MM.1S (cell line): ENCODE measurements at regions not wholly inside any gene's neighbourhood (a gene's known extent, or its start where the extent isn't known, plus 50 kb on each side); places are given as distances from the start of the nearest gene placed in this dataset.
"Not testable (repeated sequence)": the region's sequence is repeated elsewhere in the genome, so short reads cannot be mapped to it uniquely, and the experiment has no call there.

Experiments used
- DNase-seq: peaks from one replicate; pipeline ENCODE4 v3.0.0-alpha.2; 2015
- H2AFZ ChIP-seq: fragments of 300-600 bp; sonication (generic); 2 replicates; pipeline ENCODE4 v1.6.0; 2016; ENCODE audit warnings: antibody characterized with exemption, low read length
- H3F3A ChIP-seq: fragments of 300-600 bp; sonication (generic); 2 replicates; pipeline ENCODE4 v1.6.1; 2016; ENCODE audit warnings: mild to moderate bottlenecking, antibody characterized with exemption, low read length, moderate library complexity, mixed read lengths; ENCODE audit not compliant: insufficient read depth
- H3K27ac ChIP-seq: fragments of 300-600 bp; sonication (generic); 2 replicates; pipeline ENCODE4 v1.5.1; 2016; ENCODE audit warnings: mild to moderate bottlenecking, low read length
- H3K27me3 ChIP-seq: fragments of 300-600 bp; sonication (generic); replicated peaks from 2 replicates; pipeline ENCODE4 v1.6.0; 2016; ENCODE audit warnings: low read length; ENCODE audit not compliant: insufficient read depth
- H3K36me3 ChIP-seq: fragments of 300-600 bp; sonication (generic); replicated peaks from 2 replicates; pipeline ENCODE4 v1.6.1; 2016; ENCODE audit warnings: mild to moderate bottlenecking, low read length, mixed read lengths; ENCODE audit not compliant: insufficient read depth
- H3K4me1 ChIP-seq: fragments of 300-600 bp; sonication (generic); 2 replicates; pipeline ENCODE4 v1.6.1; 2016; ENCODE audit warnings: low read length, mixed read lengths
- H3K4me2 ChIP-seq: fragments of 300-600 bp; sonication (generic); 2 replicates; pipeline ENCODE4 v1.6.0; 2016; ENCODE audit warnings: low read depth, low read length
- H3K4me3 ChIP-seq: fragments of 300-600 bp; sonication (generic); 2 replicates; pipeline ENCODE4 v1.5.1; 2016; ENCODE audit warnings: low read length, mixed read lengths
- H3K79me2 ChIP-seq: fragments of 300-600 bp; sonication (generic); 2 replicates; pipeline ENCODE4 v1.6.1; 2016; ENCODE audit warnings: mixed run types, low read length, mixed read lengths
- H3K9ac ChIP-seq: fragments of 300-600 bp; sonication (generic); 2 replicates; pipeline ENCODE4 v1.6.1; 2016; ENCODE audit warnings: low read length, mixed read lengths
- H3K9me2 ChIP-seq: fragments of 300-600 bp; sonication (generic); replicated peaks from 2 replicates; pipeline ENCODE4 v1.6.1; 2016; ENCODE audit warnings: mild to moderate bottlenecking, low read length, mixed read lengths; ENCODE audit not compliant: insufficient read depth
- H3K9me3 ChIP-seq: fragments of 300-600 bp; sonication (generic); replicated peaks from 2 replicates; pipeline ENCODE4 v1.6.1; 2016; ENCODE audit warnings: mild to moderate bottlenecking, low read length, mixed read lengths; ENCODE audit not compliant: insufficient read depth
- H4K20me1 ChIP-seq: fragments of 300-600 bp; sonication (generic); 2 replicates; pipeline ENCODE4 v1.6.1; 2016; ENCODE audit warnings: mild to moderate bottlenecking, low read length, moderate library complexity, mixed read lengths; ENCODE audit not compliant: insufficient read depth
- EZH2 ChIP-seq: fragments of 300-600 bp; sonication (generic); optimal IDR thresholded peaks from 2 replicates; pipeline ENCODE3; 2017; ENCODE audit warnings: low read depth, mild to moderate bottlenecking, antibody characterized with exemption, low read length, mixed read lengths
- EZH2phosphoT487 ChIP-seq: fragments of 300-600 bp; sonication (generic); IDR thresholded peaks from 2 replicates; pipeline ENCODE4 v1.6.1; 2018; ENCODE audit warnings: antibody characterized with exemption, low read length
- TF ChIP-seq, protein P1 (sequence below): fragments of 300-600 bp; sonication (generic); IDR thresholded peaks from 2 replicates; pipeline ENCODE4 v1.5.1; 2016; ENCODE audit warnings: antibody characterized with exemption, low read length, mixed read lengths

DNA sequence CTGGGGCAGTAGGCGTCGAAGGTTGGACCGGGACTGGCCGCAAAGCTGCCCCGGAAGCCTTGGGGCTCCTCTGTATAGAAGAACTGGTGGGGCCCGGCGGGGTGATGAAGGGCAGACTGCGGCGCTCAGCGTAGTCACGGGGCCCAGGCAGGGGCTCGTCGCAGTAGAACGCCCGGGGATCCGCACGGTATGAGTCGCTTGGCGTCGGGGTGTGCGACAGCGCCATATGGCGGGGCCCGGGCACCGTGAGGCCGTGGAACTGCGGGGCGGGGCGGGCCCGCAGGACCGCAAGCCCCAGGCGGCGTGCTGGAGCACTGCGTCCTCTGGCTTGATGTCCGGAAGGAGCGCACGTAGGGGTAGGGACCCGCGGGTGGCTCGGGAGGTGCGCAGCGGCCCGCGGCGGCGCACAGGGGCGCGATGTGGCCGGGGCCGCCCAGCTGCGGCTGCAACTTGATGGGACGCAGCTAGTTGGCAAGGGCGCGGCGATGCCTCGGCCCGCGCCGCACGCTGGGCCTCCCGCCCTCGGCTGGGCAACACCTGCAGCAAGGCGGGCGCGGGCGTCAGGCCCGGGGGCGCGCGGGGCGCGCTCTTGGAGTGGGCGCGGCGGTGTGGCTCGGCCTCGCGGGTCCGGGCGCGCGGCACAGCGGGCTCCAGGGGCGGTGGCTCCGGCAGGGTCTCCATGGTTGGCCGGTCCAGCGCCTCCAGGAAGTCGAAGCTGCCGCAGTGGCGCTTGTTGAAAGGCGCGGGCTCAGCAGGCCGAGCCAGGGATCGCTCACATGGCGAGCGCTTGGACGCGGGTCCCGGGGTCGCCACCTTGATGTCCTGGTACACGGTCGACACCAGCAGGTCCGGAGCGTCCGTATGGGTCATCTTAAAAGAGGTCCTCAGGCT lies 251.4 kb downstream of the ANKRD30B start:
- H3K36me3 ChIP-seq, result no peaks in the 10 kb centered on the region
- no peak overlapping the region for H3K4me2 ChIP-seq
- no peaks in the 10 kb centered on the region for H3K27me3 ChIP-seq
- H3K4me3 ChIP-seq, result no peak overlapping the region
- H3F3A ChIP-seq, result no peaks in the 10 kb centered on the region
- DNase-seq, result no peak
- TF ChIP-seq EZH2phosphoT487 (no peak), EZH2 (no peak)
- TF ChIP-seq, protein P1, sequence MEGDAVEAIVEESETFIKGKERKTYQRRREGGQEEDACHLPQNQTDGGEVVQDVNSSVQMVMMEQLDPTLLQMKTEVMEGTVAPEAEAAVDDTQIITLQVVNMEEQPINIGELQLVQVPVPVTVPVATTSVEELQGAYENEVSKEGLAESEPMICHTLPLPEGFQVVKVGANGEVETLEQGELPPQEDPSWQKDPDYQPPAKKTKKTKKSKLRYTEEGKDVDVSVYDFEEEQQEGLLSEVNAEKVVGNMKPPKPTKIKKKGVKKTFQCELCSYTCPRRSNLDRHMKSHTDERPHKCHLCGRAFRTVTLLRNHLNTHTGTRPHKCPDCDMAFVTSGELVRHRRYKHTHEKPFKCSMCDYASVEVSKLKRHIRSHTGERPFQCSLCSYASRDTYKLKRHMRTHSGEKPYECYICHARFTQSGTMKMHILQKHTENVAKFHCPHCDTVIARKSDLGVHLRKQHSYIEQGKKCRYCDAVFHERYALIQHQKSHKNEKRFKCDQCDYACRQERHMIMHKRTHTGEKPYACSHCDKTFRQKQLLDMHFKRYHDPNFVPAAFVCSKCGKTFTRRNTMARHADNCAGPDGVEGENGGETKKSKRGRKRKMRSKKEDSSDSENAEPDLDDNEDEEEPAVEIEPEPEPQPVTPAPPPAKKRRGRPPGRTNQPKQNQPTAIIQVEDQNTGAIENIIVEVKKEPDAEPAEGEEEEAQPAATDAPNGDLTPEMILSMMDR, result no peak
- no peak overlapping the region for H3K9ac ChIP-seq
- no peaks in the 10 kb centered on the region for H3K79me2 ChIP-seq
- H2AFZ ChIP-seq, result no peak overlapping the region
- no peaks in the 10 kb centered on the region for H3K4me1 ChIP-seq
- no peaks in the 10 kb centered on the region for H4K20me1 ChIP-seq
- H3K9me3 ChIP-seq, result no peaks in the 10 kb centered on the region
- no peaks in the 10 kb centered on the region for H3K9me2 ChIP-seq
- no peak overlapping the region for H3K27ac ChIP-seq

DNA sequence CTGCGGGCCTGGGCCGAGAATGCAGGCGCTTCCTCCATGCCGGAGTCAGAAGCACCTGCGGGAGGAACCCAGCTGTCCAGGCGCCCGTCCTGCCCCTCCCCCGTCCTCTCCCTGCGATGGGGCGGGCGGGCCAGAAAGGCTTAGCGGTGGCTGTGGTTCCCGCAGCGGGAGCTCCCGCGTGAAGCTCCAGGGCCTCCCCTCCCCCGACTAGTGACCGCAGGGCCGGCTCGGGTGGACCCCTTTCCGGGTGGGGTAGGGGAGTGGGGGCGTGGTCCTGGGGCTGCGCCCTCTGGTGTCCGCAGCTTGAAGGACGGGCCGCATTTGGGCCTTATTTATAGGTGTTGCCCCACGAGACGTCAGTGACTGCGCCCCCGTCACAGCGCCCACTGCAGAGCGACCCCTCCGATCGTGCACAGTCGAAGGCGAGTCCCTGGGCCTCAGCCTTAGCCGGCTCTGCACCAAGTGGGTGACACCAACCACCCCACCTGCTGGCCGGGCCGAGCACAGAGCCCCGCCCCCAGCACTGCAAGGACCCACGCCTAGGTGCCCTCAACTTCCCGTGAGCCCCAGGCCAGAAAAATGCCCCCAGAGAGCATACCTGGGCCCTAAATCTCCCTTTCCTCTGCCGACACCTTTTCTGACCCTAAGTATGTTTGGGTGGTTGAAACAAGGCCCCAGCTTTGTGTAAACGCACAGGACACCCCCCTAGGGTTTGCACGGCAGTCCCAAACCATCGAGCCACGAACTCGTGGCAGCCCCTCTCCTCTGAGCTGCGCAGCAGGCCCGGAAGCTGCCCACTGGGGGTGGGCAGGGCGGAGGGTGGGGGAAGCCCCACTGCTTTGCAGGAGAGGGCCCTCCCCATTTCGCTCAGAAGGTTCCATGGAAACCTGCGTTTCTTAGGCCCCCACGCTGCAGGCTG lies 252.4 kb downstream of the ANKRD30B start:
- not testable (repeated sequence) for H4K20me1 ChIP-seq, H3K4me1 ChIP-seq, H3K36me3 ChIP-seq, H3K79me2 ChIP-seq, H3K4me2 ChIP-seq, H3K27me3 ChIP-seq, DNase-seq, H3K4me3 ChIP-seq, H3K27ac ChIP-seq, H3K9me2 ChIP-seq, H3F3A ChIP-seq, H3K9ac ChIP-seq, H2AFZ ChIP-seq, H3K9me3 ChIP-seq

DNA sequence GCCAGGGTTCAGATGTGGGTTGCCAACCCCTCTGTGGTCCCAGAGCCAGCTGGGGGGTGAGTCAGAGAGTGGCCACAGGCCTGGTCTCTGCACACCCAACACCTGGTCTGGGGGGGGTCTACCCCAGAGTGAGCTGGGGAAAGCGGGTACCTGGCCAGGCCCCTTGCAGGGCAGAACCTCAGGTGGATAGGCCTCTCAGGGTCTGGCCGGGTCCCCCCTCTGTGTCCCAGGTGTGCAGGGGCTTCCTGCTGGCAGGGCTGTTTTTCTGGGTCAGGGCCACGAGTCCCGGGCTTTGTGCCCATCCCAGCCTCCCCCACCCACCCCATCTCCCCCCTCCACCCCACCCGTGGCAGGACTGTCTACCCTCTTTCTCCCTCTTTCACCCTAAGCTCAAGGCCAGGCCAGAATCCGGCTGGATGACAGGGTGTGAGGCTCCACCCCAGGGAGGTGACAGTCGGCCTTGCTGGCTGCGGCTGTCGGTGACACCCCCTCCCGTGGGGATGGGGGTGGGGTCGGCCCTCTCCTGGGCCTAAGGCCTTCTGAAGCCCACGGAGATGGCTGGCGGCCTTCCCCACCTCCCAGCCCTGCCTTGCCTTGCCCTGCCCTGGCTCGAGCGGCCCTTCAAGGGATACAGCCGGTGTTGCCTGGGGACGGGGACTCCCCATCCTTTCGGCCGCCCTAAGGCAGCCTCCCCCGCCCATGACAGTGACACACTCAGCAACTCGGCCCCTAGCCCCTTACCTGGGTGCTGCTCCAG lies 253.2 kb downstream of the ANKRD30B start:
- H3K9me2 ChIP-seq, H3K4me1 ChIP-seq, H3K9ac ChIP-seq, H3K4me3 ChIP-seq, DNase-seq, H3K27ac ChIP-seq, H4K20me1 ChIP-seq, H3K4me2 ChIP-seq, H3K9me3 ChIP-seq, H3K36me3 ChIP-seq, H3K27me3 ChIP-seq, H3F3A ChIP-seq, H2AFZ ChIP-seq, H3K79me2 ChIP-seq: not testable (repeated sequence)

GRCh38 chr18:15001795-15002107 lies 253.8 kb downstream of the ANKRD30B start:
- not testable (repeated sequence) for H3K4me1 ChIP-seq, H3K79me2 ChIP-seq, H3K4me2 ChIP-seq, H3K36me3 ChIP-seq, H3F3A ChIP-seq, H3K9me2 ChIP-seq, H3K27ac ChIP-seq, H3K4me3 ChIP-seq, H3K9me3 ChIP-seq, H2AFZ ChIP-seq, H3K27me3 ChIP-seq, H3K9ac ChIP-seq, H4K20me1 ChIP-seq, DNase-seq

GRCh38 chr18:15002765-15003164 lies 254.8 kb downstream of the ANKRD30B start:
- not testable (repeated sequence) for H3K36me3 ChIP-seq, H2AFZ ChIP-seq, H3K27ac ChIP-seq, H3K27me3 ChIP-seq, H4K20me1 ChIP-seq, H3K9ac ChIP-seq, H3K4me2 ChIP-seq, H3K79me2 ChIP-seq, H3F3A ChIP-seq, H3K9me3 ChIP-seq, H3K9me2 ChIP-seq, DNase-seq, H3K4me3 ChIP-seq, H3K4me1 ChIP-seq

DNA sequence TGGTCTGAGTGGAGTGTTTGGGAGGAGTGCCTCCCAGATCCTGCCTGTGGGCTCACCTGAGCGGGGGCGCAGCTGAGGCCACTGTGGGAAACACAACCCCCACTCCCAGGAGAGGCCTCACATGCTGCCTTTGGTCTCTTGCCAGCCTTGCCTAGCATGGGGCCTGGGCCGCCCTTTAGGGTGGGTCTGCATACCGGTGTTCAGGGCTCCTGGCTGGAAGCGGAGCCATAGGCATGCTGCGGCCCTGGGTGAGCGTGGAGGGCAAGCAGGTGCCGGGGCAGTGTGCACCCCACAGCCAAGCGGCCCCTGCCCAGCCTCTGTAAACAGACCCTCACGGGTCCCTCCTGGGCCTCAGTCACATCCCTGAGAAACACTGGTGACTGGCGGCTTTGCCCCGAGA lies 255.3 kb downstream of the ANKRD30B start:
- H2AFZ ChIP-seq, H3K9me3 ChIP-seq, H3K4me1 ChIP-seq, DNase-seq, H3K4me2 ChIP-seq, H3K27ac ChIP-seq, H3K36me3 ChIP-seq, H3K79me2 ChIP-seq, H4K20me1 ChIP-seq, H3F3A ChIP-seq, H3K9ac ChIP-seq, H3K9me2 ChIP-seq, H3K27me3 ChIP-seq, H3K4me3 ChIP-seq: not testable (repeated sequence)
